ENCODE measurements at regions not wholly inside any gene's neighbourhood (a gene's known extent, or its start where the extent isn't known, plus 50 kb on each side); places are given as distances from the start of the nearest gene placed in this dataset.

DNA sequence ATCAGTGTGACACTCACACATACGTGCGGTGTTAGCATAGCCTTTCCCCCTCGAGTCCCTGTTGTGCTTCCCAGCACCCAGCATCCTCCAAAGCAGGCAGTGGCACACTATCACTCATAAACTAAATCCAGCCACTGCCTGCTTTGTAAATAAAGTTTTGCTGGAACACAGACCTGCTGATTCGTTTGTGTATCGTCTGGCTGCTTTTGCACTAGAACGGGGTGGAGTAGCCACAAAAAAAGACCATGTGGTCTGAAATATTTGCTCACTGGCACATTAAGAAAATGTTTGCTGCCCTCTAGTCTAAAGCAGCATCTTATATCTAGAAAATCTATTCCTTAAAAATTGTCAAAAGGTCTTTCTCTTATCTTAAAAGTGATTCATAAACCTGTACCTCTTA lies 341.2 kb upstream of the ZFHX3 start:
- TF ChIP-seq, protein P1, sequence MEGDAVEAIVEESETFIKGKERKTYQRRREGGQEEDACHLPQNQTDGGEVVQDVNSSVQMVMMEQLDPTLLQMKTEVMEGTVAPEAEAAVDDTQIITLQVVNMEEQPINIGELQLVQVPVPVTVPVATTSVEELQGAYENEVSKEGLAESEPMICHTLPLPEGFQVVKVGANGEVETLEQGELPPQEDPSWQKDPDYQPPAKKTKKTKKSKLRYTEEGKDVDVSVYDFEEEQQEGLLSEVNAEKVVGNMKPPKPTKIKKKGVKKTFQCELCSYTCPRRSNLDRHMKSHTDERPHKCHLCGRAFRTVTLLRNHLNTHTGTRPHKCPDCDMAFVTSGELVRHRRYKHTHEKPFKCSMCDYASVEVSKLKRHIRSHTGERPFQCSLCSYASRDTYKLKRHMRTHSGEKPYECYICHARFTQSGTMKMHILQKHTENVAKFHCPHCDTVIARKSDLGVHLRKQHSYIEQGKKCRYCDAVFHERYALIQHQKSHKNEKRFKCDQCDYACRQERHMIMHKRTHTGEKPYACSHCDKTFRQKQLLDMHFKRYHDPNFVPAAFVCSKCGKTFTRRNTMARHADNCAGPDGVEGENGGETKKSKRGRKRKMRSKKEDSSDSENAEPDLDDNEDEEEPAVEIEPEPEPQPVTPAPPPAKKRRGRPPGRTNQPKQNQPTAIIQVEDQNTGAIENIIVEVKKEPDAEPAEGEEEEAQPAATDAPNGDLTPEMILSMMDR (conservative IDR thresholded peaks at IDR 0.05 in 1 of 2, IDR thresholded peaks at IDR 0.05 in 1 of 2; ENCODE audit: extremely low read depth in 1 of 2, insufficient read depth in 1 of 2, low read depth in 1 of 2, low read length in 2 of 2), result no peak
- no peak for TF ChIP-seq EZH2 (IDR thresholded peaks at IDR 0.05; ENCODE audit: borderline replicate concordance, low read length)

Data from mammary epithelial cell (primary cell).